ENCODE measurements at regions not wholly inside any gene's neighbourhood (a gene's known extent, or its start where the extent isn't known, plus 50 kb on each side); places are given as distances from the start of the nearest gene placed in this dataset.

- TF ChIP-seq POLR2A (IDR thresholded peaks at IDR 0.05; ENCODE audit: low read depth, low read length) (no peak), POLR2AphosphoS5 (IDR thresholded peaks at IDR 0.05; ENCODE audit: low read depth, low read length) (no peak)
Observed at GRCh38 chr14:53605562-53605961, 351.1 kb downstream of the BMP4 start.
